Tibial nerve (tissue), 4 donors: ENCODE measurements at regions not wholly inside any gene's neighbourhood (a gene's known extent, or its start where the extent isn't known, plus 50 kb on each side); places are given as distances from the start of the nearest gene placed in this dataset.

Experiments
- DNase-seq, 2 donors: peaks; one replicate each; pipeline ENCODE4 v3.0.0-alpha.2; 2019; ENCODE audit warnings: low spot score in 2 of 2
- H3K27ac ChIP-seq, 4 donors: fragments of 200-600 bp; sonication (generic) in 3 of 4; one replicate each; pipeline ENCODE4 v1.5.1; 2017 to 2019; ENCODE audit warnings: mild to moderate bottlenecking in 1 of 4
- H3K27me3 ChIP-seq, 2 donors: fragments of 200-600 bp; sonication (generic) in 1 of 2; one replicate each; pipeline versions ENCODE4 v1.5.1 to v1.6.0; 2017 to 2019
- H3K36me3 ChIP-seq, 3 donors: fragments of 200-600 bp; sonication (generic); one replicate each; pipeline ENCODE4 v1.5.1; 2018 to 2019
- H3K4me1 ChIP-seq, 4 donors: fragments of 200-600 bp; sonication (generic) in 3 of 4; one replicate each; pipeline ENCODE4 v1.5.1; 2017 to 2019
- H3K4me3 ChIP-seq, 4 donors: fragments of 200-600 bp; sonication (generic) in 3 of 4; one replicate each; pipeline ENCODE4 v1.5.1; 2017 to 2019; ENCODE audit warnings: mild to moderate bottlenecking in 1 of 4, moderate library complexity in 1 of 4
- H3K9me3 ChIP-seq, 4 donors: fragments of 200-600 bp; sonication (generic) in 3 of 4; one replicate each; pipeline ENCODE4 v1.5.1; 2017 to 2019
- CTCF ChIP-seq, 5 experiments: fragments of 200-600 bp in 3 of 5; fragments of 450-650 bp in 2 of 5; sonication (generic) in 3 of 5; IDR thresholded peaks; one replicate each; pipeline ENCODE4 v1.5.1; 2016 to 2019; ENCODE audit warnings: antibody characterized with exemption in 5 of 5, mild to moderate bottlenecking in 3 of 5, moderate library complexity in 2 of 5
- EP300 ChIP-seq, 2 donors: sonication (generic); formaldehyde crosslinking; IDR thresholded peaks; one replicate each; pipeline ENCODE4 v1.6.1; 2017; ENCODE audit warnings: antibody characterized with exemption in 2 of 2, mild to moderate bottlenecking in 1 of 2
- POLR2A ChIP-seq, 2 donors: fragments of 450-650 bp; IDR thresholded peaks; one replicate each; pipeline ENCODE4 v1.6.1; 2017; ENCODE audit warnings: antibody characterized with exemption in 2 of 2, mild to moderate bottlenecking in 2 of 2, moderate library complexity in 2 of 2
- WGBS, 2 donors: methylation state at CpG; one replicate each; pipeline ENCODE4 v1.1.5; 2018; 5-methylcytosine and 5-hydroxymethylcytosine counted together

GRCh38 chr11:32039149-32039548, 51.7 kb upstream of the RCN1 start:
- DNase-seq: no peak
- no peaks in the 10 kb centered on the region for H3K36me3 ChIP-seq
- no peaks in the 10 kb centered on the region for H3K9me3 ChIP-seq
- no peak overlapping the region for H3K4me3 ChIP-seq
- peaks cover 0 to 4% of the 10 kb centered on the region in 2 donors for H3K27me3 ChIP-seq
- 88 to 90% methylated on average over 1 of the region's 1 CpG for WGBS, 2 donors
- peaks cover 0 to 6% (median 0%) of the 10 kb centered on the region in 4 donors for H3K4me1 ChIP-seq
- H3K27ac ChIP-seq: no peak overlapping the region
- no peak for TF ChIP-seq EP300 (IDR thresholded peaks at IDR 0.05)
- no peak for TF ChIP-seq POLR2A (IDR thresholded peaks at IDR 0.05)

- H3K4me3 ChIP-seq: no peak overlapping the region
- no peak for DNase-seq
- H3K4me1 ChIP-seq: no peaks in the 10 kb centered on the region
- no peak overlapping the region for H3K27ac ChIP-seq
- H3K36me3 ChIP-seq: no peaks in the 10 kb centered on the region
- WGBS, 2 donors: 66 to 82% methylated on average over 2 of the region's 2 CpGs
- TF ChIP-seq CTCF (IDR thresholded peaks at IDR 0.05) (no peak), POLR2A (IDR thresholded peaks at IDR 0.05) (no peak), EP300 (IDR thresholded peaks at IDR 0.05) (no peak)
- peaks cover 0 to 4% of the 10 kb centered on the region in 2 donors for H3K27me3 ChIP-seq
- H3K9me3 ChIP-seq: no peaks in the 10 kb centered on the region
Measured at GRCh38 chr11:32034680-32035079, 56.2 kb upstream of the RCN1 start.

- Histone ChIP-seq H3K4me1 (no peaks in the 10 kb centered on the region), H3K9me3 (no peaks in the 10 kb centered on the region), H3K27me3 (peaks cover 0 to 4% of the 10 kb centered on the region in 2 donors), H3K4me3 (no peak overlapping the region), H3K36me3 (no peaks in the 10 kb centered on the region), H3K27ac (no peak overlapping the region)
- WGBS, 2 donors: 95 to 100% methylated on average over 1 of the region's 1 CpG
- TF ChIP-seq CTCF (IDR thresholded peaks at IDR 0.05): no peak
- TF ChIP-seq EP300 (IDR thresholded peaks at IDR 0.05): no peak
- TF ChIP-seq POLR2A (IDR thresholded peaks at IDR 0.05): no peak
- no peak for DNase-seq
Measured at GRCh38 chr11:32034149-32034548, 56.7 kb upstream of the RCN1 start.

- H3K36me3 ChIP-seq: no peaks in the 10 kb centered on the region
- peaks cover 0 to 4% of the 10 kb centered on the region in 2 donors for H3K27me3 ChIP-seq
- H3K9me3 ChIP-seq: no peaks in the 10 kb centered on the region
- no peaks in the 10 kb centered on the region for H3K4me1 ChIP-seq
- 73 to 81% methylated on average over 6 of the region's 6 CpGs for WGBS, 2 donors
- no peak overlapping the region for H3K27ac ChIP-seq
- no peak for TF ChIP-seq POLR2A (IDR thresholded peaks at IDR 0.05)
- TF ChIP-seq CTCF (IDR thresholded peaks at IDR 0.05): no peak
- TF ChIP-seq EP300 (IDR thresholded peaks at IDR 0.05): no peak
- H3K4me3 ChIP-seq: no peak overlapping the region
- no peak for DNase-seq
Measured at GRCh38 chr11:32033491-32033890, 57.4 kb upstream of the RCN1 start.

- TF ChIP-seq POLR2A (IDR thresholded peaks at IDR 0.05) (no peak), CTCF (IDR thresholded peaks at IDR 0.05) (no peak), EP300 (IDR thresholded peaks at IDR 0.05) (no peak)
- Histone ChIP-seq H3K36me3 (no peaks in the 10 kb centered on the region), H3K27me3 (peaks cover 0 to 4% of the 10 kb centered on the region in 2 donors), H3K9me3 (no peaks in the 10 kb centered on the region), H3K4me1 (no peaks in the 10 kb centered on the region), H3K27ac (no peak overlapping the region), H3K4me3 (no peak overlapping the region)
- DNase-seq: no peak
- 74 to 80% methylated on average over 2 of the region's 2 CpGs for WGBS, 2 donors
Measured at GRCh38 chr11:32033067-32033466, 57.8 kb upstream of the RCN1 start.

- Histone ChIP-seq H3K27me3 (peaks cover 0 to 4% of the 10 kb centered on the region in 2 donors), H3K4me3 (no peak overlapping the region), H3K9me3 (no peaks in the 10 kb centered on the region), H3K4me1 (no peaks in the 10 kb centered on the region), H3K27ac (no peak overlapping the region), H3K36me3 (no peaks in the 10 kb centered on the region)
- 43 to 49% methylated on average over 4 of the region's 4 CpGs for WGBS, 2 donors
- TF ChIP-seq CTCF (IDR thresholded peaks at IDR 0.05): no peak
- no peak for TF ChIP-seq POLR2A (IDR thresholded peaks at IDR 0.05)
- no peak for TF ChIP-seq EP300 (IDR thresholded peaks at IDR 0.05)
- DNase-seq: no peak
Measured at GRCh38 chr11:32032478-32032877, 58.4 kb upstream of the RCN1 start.
